ENCODE measurements at regions not wholly inside any gene's neighbourhood (a gene's known extent, or its start where the extent isn't known, plus 50 kb on each side); places are given as distances from the start of the nearest gene placed in this dataset.

DNA sequence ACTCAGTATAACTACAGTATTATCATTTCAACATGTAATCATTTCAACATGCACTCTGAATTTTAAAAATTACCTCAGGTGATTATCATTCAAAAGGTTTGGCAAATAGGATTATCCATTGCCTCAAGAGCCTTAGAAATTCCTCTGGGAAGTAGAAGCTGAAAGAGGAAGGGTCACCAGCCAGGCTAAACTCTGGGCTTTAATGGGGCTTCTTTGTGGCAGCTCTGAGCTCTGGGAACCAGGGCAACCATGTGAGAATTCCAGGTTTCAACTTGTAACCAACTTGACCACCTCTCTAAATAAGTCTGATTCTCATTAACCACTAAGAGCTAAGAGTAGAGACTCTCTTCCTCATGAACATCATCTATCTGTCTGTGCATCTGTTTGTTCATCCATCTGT, 117.2 kb upstream of the MED14 start:
- TF ChIP-seq POLR2A (IDR thresholded peaks at IDR 0.05; ENCODE audit: low read depth, low read length) (no peak), POLR2AphosphoS5 (IDR thresholded peaks at IDR 0.05; ENCODE audit: low read depth, low read length) (no peak), TAF1 (IDR thresholded peaks at IDR 0.05; ENCODE audit: borderline replicate concordance, low read depth, low read length) (no peak)

All from GM12892 (cell line).